Embryonic facial prominence (tissue), 1 donor: ENCODE measurements at regions not wholly inside any gene's neighbourhood (a gene's known extent, or its start where the extent isn't known, plus 50 kb on each side); places are given as distances from the start of the nearest gene placed in this dataset.
"Not testable (repeated sequence)": the region's sequence is repeated elsewhere in the genome, so short reads cannot be mapped to it uniquely, and the experiment has no call there.

Experiments
- DNase-seq: peaks from one replicate; pipeline ENCODE4 v3.0.0-alpha.2; 2016; ENCODE audit errors: extremely low spot score

DNA sequence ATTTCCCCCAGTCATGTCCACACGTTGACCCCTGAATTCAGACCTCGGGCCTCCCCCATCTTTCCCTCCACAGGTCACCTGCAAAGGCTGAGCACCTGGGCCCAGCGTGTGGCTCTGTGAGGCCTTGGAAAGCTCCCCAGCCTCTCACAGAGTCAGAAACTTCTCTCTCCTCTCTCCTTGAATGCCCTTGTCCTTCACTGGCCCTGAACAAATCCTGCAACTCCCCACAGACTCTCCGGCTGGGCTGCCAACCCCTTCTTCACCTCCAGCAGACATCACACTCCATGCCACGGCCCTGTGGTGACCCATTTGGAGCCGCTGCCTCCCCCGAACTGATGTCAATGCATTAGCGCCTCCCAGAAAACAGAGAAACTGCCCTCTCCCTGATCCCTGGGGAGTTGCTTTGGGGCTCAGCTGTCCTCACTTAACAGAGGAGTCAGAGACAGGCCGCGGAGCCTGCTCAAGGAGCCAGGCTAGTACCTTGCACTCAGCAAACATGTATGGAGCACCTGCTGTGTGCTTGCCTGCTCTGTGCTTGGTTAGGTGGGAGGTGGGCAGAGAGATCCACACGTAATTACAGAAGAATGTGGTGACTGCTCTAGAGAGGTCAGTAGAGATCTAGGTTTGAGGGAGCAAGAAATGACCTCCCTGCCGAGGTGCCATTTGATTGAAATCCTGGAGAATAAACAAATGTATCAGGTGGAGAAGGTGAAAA, 99.2 kb upstream of the PWP1 start:
- DNase-seq: no peak

DNA sequence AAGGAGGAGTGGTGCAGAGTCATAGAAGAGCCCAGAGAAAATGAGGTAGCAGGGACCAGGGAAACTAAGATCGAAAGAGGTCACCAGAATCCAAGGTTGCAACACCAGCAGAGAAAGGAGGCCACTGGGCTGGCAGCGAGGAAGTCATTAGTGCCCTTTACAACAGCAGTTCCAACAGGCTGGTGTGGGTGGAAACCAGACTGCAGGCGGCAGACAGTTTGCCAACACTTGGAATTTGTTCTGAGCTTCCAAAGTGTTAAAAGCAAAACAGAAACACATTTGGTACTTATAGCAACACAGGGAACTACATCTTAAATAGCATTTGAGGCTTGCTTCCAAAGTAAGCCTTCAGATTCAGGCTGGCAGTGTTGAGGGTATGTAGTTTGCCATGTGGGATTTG, 95.2 kb upstream of the PWP1 start:
- no peak for DNase-seq

DNA sequence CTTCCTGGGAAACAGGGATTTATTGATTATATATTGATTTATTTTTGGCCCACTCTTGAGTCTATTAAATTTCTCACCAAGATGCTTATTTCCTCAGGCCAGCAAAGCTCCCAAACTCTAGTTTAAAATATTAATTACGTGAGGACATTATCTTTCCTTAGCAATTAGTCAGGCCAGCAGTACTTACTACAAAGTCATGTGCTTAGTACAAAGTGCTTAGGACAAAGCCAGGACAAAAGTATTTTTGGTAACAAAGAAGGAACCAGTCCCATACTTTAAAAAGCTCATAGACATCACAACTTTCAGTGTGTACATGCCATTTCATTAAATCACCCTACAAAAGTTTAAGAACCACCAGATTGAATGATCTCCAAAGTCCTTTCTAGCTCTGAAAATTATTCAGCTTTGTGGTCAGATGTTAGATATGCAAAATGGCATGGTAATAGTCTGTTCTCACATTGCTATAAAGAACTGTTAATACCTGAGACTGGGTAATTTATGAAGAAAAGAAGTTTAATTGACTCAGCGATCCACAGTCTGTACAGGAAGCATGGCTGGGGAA, 94.7 kb upstream of the PWP1 start:
- no peak for DNase-seq

DNA sequence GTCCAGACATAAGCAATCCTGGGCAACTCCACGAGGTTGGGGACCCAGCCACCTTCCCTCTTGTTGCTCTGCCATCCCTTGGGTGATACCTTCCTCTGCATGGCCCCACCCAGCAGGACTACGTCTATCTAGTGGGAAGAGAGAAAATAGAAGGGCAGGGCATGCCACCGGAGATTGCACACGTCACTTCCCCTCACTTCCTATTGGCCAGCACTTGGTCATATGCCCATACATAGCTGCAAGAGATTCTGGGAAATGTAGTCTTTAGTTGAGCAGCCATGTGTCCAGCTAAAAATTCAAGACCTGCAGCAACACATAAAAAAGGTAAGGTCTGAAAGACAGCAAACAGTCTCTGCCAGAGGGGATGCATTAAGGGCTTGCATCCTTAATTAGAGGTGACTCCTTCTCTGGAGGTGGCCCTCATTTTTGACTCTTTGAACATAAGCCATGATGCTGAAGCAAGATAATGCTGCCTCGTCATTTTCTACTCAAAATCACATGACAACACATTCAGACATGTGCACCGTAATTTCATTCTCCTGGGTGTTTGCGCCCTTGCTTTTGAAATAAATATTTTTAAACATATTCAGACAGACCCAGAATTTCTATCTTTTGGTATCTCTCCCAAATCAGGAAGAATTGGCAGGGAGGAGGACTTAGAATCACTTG, 91.8 kb upstream of the PWP1 start:
- no peak for DNase-seq

DNA sequence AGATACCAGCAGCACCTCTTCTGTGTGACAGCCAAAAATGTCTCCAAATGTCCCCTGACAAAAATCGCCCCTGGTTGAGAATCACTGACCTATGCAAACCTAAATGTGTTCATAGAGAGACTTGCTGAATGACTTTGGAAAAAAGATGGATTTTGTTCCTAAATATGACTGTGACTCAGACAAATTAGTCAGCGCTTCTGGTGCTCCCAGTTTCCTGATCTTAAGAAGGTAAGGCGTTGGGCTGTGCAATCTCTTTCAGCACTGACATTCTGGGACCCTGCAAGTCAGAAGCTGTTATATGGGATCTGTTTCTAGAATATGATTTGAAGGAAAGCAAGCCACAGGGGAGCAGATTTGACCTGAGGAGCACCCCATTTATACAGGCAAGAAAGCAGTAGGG, 90.6 kb upstream of the PWP1 start:
- DNase-seq: no peak

DNA sequence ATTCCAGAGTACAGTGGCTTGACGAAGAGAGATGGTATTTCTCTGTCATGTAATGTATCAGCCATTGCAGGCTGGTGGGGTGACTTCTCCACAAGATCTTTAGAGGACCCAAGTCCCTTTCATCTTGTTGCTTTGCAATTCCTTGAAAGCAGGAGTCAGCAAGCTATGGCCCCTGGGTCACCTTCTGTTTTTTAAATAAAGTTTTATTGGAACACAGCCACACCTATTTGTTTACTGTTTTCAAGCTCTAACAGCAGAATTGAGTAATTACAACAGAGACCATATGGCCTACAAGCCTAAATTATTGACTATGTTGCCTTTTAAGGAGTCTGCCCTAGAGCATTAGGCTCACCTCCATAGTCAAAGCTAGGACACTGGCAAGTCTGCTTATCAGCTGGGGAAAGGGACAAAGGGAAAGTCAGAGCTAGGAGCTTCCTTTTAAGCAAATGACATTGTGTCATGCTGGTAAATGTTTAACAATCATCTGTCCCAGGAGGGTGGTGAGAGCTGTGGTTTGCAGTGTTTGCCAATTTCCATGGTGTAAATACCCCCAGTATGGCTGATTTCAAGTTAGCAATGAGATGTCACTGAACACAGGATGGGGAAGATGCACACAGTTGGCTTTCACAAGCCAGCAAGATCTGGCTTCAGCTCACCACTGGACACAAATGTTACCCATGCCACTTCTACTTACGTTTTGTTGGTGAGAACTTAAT, 87.7 kb upstream of the PWP1 start:
- no peak for DNase-seq

DNA sequence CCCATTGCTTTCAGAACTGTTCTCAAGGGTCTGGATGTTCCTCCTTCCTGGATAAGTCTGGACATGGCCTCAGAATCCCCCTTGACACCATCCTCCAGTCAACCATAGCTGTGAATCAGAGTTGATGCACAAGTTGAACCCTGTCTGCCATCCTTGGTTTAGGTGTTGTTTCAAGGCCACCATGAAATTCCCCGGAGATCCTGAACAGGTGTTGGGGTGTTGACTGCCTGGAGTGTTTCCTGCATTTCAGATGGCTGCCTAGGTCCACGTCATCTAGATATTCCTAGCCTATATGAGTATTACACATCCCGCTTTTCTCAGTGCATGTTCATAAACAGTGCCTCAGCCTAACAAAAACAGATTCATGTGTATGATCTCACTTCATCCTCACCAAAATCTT, 86.7 kb upstream of the PWP1 start:
- DNase-seq: no peak

DNA sequence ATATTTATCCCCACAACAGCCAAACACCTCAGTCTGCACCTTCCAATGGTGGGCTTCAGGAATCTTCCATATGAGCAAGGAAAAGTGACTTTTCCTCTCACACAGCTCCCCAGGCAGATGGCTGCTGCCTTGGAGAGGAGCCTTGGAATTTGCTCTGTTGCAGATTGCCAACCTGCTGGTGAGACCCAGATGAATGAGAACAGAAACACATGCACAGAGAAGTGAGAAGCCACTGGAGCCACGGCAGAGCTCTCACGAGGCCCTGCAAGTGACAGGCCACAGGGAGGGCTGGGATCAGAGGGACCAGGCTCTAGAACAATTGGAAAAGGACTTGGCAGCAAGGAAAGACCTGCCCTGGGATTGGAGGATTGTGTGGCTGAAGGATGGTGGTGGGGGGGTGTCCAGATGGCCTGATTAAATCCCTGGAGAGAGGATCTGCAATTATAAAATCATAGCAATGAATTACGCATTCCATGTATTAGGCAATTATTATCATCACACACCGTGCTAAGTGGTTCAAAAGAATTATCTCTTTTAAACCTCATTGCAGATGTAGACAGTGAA, 84.9 kb upstream of the PWP1 start:
- no peak for DNase-seq

DNA sequence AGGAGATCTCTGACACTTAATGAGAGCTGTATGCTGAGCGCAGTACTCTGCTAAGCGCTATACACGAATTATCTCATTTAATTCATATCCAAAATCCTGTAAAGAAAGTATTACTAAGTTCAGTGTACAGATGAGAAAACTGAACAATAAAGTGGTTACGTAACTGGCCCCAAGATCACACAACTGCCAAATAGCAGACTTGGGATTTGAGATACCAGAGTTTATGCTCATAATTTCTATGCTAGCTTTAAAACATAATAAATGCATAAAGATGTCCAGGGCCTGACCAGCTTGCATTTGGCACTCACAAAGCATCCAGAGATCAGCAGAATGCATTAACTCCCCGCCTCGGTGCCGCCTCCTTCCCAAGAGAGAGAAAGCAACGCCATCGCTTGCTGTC, 83.2 kb upstream of the PWP1 start:
- DNase-seq: no peak

DNA sequence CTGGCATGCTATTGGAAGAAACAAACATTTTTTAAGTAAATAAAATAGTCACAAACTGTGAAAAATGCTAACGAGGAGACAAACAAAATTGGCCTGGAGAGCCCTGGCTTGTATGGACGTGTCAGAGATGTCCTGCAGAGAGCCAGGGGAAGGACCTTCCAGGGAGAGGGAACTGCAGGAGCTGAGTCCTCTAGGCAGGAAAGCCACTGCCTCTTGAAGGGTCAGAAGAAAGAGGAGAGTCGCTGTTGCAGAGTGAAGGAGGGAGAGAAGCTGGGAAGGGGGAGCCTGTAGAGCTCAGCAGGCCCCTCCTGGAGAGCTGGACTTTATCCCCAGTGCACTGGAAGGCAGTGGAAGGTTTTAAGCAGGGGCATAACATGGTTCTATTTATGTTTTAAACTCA, 80.3 kb upstream of the PWP1 start:
- no peak for DNase-seq

DNA sequence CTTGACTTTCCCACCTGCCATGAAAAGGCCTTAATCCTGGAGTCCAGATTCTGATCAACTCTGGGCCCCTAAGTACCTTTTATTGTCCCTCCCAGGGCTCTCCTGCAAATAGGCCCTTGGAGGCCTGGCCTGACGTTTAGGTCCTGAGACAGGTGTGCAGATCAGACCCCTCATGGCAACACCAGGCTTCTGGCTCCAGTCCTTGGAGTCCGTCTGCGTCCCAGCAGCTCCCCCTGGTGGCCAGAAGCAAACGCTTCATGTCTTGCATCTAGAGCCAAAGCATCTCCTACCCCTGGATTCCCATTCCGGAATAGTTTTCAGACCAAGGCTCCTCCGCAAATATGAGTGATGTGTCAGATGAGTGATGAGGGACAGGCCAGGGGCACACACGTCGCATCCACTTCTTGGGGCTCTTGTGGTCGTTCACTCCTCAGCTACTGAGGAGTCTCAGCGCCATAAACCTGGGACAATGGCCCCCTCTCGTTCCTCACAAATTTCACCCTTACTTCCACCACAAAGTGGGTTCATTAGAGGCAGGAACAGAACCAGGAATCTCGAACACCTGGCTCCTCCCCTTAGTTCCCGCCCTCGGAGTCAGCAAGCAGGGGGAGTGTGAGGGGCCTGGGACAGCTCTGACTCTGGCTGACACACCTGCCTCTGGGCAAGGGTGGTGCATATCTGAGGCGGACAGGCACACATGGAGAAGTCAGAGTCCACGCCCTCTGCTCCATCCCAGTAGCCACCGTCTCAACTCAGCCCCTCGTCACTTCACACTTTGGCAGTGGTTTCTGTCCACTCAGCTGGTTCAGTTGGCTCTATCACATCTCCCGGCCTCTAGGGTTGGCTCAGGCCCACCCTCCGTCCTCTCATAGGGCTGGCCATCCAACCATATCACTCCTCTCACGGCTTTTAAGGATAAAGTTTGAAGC, 77.9 kb upstream of the PWP1 start:
- DNase-seq: peak; percentile 66

DNA sequence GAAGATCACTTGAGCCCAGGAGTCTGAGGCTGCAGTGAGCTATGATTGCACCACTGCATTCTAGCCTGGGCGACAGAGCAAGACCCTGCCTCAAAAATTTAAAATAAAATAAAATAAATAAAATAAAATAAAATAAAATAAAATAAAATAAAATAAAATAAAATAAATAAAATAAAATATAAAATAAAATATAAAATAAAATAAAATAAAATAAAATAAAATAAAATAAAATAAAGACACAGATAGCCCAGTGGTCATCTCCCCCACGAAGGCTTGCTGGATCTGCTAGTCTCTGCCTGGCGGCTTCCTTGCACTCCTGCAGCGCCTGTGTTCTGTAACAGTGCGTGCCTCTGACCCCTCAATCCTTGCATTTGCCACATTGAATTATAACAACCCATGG, 76.8 kb upstream of the PWP1 start:
- not testable (repeated sequence) for DNase-seq

DNA sequence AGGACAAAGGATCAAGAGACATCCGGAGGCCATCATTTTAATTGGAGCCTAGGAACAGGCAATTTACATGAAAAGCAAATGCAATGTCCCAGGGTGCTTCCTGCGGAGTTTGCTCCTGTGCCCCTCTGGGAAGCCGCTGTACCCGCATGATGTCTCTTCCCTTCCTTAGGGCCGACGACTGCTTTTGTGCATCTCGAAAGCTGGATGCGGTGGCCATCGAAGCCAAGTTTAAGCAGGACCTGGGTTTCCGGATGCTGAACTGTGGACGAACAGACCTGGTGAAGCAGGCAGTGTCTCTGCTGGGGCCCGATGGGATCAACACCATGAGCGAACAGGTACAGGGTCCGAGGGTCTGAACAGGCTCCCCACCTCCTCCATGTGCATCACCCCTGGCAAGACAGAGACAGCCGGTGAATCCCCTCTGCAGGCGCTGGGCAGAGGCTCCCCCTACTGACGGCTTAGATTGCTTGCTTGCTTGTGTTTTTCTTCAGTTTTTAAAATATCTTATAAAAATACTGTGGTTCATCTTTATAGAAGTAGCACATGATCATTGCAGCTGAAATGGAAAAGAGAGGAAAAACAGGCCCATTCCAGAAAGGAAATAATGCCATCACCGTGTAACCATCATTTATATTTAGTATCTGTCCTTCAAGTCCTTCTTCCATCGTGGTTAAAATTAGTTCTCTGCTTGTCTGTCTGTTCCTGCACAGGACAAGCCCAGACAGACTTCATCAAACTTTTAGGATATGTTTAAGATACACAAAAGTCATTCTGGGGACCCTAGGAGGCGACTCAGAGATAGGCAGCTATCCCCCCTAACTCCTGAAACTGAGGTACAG, 75.4 kb upstream of the PWP1 start:
- DNase-seq: no peak

DNA sequence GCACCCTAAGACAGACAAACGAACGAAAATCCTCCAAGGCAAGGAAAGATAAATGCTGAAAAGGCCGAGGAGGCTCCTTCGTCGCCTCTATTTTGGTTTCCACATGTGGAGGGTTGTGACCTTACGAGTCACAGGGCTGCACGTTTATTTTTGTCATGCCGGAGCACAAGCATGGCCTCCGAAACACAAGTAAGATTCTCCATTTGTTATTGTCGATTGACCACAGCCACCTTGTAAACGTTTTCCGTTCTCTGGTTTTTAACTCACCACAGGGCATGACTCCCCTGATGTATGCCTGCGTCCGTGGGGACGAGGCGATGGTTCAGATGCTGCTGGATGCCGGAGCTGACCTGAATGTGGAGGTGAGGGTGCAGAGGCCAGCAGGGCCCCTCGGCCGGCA, 73.1 kb upstream of the PWP1 start:
- DNase-seq: no peak

DNA sequence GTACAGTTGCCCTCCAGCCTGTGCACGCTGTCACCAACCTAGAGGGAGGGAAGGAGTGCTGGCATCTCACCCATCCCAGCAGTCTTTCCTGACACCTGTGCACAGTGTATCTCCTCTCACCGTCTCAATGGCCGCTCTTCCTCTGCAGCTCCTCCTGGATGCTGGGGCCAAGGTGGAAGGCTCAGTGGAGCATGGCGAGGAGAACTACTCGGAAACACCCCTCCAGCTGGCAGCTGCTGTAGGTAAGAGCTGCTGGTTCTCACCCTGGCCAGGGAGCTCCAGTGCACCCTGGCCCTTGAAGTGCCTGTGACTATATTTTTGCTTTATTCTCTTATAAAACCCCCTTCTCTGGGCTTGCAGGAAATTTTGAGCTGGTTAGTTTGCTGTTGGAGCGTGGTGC, 68.7 kb upstream of the PWP1 start:
- no peak for DNase-seq

DNA sequence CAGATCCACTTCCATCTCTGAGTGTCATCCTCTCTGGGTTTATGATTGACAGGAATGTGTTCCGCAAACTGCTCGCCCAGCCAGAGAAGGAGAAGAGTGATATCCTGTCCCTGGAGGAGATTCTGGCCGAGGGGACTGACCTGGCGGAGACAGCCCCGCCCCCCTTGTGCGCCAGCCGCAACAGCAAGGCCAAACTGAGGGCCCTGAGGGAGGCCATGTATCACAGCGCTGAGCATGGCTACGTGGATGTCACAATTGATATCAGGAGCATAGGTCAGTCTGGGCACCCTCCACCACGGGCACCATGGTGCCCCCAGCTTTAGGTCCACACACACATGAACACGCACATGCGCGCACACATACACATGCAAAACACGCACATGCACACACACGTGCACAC, 67.5 kb upstream of the PWP1 start:
- no peak for DNase-seq

DNA sequence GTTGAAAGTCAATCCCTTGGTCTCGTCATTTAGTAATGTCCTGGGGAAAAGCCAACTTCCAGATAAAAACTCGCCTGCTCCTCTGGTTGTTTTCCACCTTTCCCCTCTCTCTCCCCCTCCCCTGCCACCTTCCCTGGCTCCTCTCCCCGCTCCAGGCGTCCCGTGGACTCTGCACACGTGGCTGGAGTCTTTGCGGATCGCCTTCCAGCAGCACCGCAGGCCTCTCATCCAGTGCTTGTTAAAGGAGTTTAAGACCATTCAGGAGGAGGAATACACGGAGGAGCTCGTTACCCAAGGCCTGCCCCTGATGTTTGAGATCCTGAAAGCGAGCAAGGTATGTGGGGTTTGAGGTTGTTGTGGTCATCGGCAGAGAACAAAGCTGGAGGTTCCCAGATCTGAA, 65.8 kb upstream of the PWP1 start:
- no peak for DNase-seq

DNA sequence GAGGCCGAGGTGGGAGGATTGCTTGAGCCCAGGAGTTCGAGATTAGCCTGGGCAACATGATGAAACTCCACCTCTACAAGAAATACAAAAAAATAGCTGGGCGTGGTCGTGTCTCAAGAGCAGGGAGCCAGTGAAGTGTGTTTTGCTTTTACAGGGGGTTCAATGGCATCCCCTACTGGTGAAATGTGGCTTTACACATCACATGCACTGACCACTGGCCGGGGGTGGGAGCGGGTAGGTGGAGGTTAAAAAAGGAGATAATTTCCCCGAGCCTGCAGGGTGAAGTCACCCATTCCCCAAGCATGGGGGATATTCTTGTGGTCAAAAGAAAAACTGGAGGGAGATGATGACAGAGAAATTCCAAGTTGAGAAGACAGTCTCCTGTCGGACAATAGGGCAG, 63.6 kb upstream of the PWP1 start:
- no peak for DNase-seq

DNA sequence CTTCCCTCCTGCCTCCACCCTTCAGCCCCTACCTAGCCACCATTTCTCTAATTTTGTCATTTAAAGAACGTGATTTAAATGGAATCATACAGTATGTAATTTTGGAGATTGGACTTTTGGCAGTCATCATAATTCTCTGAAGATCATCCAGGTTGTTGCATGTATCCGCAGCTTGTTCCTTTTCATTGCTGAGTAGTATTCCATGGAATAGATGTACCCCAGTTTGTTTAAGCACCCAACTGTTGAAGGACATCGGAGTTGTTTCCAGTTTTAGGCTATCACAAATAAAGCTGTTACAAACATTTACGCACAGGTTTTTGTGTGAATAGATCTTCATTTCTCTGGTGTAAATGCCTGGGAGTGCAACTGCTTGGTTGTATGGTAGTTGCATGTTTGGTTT, 61.1 kb upstream of the PWP1 start:
- no peak for DNase-seq

DNA sequence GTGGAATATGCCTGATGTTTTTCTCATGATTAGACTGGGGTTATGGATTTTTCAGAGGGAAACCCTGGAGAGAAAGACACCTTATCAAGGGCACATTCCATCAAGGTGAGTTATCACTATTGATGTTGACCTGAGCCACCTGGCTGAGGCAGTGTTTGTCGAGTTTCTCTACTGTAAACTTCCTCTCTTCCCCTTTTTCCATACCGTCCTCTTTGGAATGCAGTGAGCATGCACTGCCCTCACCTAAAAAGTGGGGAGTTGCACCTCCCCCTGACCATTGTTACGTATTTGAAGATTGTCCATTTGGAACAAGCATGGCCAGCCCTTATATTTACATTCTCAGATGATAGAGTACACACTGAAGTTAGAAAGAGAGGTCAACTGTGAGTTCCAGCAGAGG, 53.9 kb upstream of the PWP1 start:
- no peak for DNase-seq

DNA sequence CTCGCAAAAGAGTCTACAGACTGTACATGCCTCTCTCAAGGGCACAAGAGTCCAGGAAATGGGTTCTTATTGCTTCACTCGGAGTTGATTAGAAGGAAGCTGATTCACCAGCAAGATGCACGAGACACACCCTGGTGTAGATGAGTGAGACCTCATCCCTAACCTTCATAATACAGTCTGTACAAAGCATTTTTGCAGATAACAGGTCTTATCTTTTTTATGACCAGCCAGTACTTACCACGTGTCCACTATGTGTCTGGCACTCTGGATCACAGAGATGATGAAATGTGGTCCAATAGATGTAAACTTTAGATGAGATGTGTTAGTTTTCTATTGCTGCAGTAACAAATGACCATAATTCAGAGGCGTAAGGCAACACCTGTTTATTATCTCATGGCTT, 53.4 kb upstream of the PWP1 start:
- no peak for DNase-seq
